ENCODE measurements at regions not wholly inside any gene's neighbourhood (a gene's known extent, or its start where the extent isn't known, plus 50 kb on each side); places are given as distances from the start of the nearest gene placed in this dataset.

- Histone ChIP-seq H3K9me2 (ENCODE audit: low read depth, low read length) (no peaks in the 10 kb centered on the region), H3K36me3 (ENCODE audit: insufficient read depth, low read length) (no peaks in the 10 kb centered on the region), H3K4me1 (ENCODE audit: insufficient read depth, low read length, severe bottlenecking) (no peaks in the 10 kb centered on the region), H3K27me3 (ENCODE audit: insufficient read depth, low read length) (no peaks in the 10 kb centered on the region; the same call in 1 of the 2 replicates), H3K4me2 (ENCODE audit: low read length) (no peak overlapping the region), H3K9me3 (ENCODE audit: low read length) (no peaks in the 10 kb centered on the region), H3K9ac (ENCODE audit: low read length) (no peak overlapping the region), H2AFZ (ENCODE audit: low read length) (no peak overlapping the region), H3K4me3 (ENCODE audit: low read depth, low read length, poor library complexity, severe bottlenecking) (no peak overlapping the region), H3K27ac (ENCODE audit: low read depth, low read length, poor library complexity, severe bottlenecking) (no peak overlapping the region), H4K20me1 (ENCODE audit: insufficient read depth, low read length) (no peaks in the 10 kb centered on the region), H3F3A (ENCODE audit: insufficient read depth, low read length) (no peaks in the 10 kb centered on the region), H3K79me2 (ENCODE audit: insufficient read depth, low read length) (no peaks in the 10 kb centered on the region)
- TF ChIP-seq, protein P1, sequence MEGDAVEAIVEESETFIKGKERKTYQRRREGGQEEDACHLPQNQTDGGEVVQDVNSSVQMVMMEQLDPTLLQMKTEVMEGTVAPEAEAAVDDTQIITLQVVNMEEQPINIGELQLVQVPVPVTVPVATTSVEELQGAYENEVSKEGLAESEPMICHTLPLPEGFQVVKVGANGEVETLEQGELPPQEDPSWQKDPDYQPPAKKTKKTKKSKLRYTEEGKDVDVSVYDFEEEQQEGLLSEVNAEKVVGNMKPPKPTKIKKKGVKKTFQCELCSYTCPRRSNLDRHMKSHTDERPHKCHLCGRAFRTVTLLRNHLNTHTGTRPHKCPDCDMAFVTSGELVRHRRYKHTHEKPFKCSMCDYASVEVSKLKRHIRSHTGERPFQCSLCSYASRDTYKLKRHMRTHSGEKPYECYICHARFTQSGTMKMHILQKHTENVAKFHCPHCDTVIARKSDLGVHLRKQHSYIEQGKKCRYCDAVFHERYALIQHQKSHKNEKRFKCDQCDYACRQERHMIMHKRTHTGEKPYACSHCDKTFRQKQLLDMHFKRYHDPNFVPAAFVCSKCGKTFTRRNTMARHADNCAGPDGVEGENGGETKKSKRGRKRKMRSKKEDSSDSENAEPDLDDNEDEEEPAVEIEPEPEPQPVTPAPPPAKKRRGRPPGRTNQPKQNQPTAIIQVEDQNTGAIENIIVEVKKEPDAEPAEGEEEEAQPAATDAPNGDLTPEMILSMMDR (IDR thresholded peaks at IDR 0.05; ENCODE audit: low read length) = no peak
- no peak for TF ChIP-seq EZH2 (IDR thresholded peaks at IDR 0.05; ENCODE audit: borderline replicate concordance, low read length)
These were observed 193.9 kb downstream of the SEC61B start for GRCh38 chr9:99416007-99416406.

- Histone ChIP-seq H3K4me3 (ENCODE audit: low read depth, low read length, poor library complexity, severe bottlenecking) (no peak overlapping the region), H3K9me2 (ENCODE audit: low read depth, low read length) (no peaks in the 10 kb centered on the region), H3K4me1 (ENCODE audit: insufficient read depth, low read length, severe bottlenecking) (no peaks in the 10 kb centered on the region), H3K79me2 (ENCODE audit: insufficient read depth, low read length) (no peaks in the 10 kb centered on the region), H3K4me2 (ENCODE audit: low read length) (no peak overlapping the region), H3K27ac (ENCODE audit: low read depth, low read length, poor library complexity, severe bottlenecking) (no peak overlapping the region), H3K36me3 (ENCODE audit: insufficient read depth, low read length) (no peaks in the 10 kb centered on the region), H3K27me3 (ENCODE audit: insufficient read depth, low read length) (no peaks in the 10 kb centered on the region), H4K20me1 (ENCODE audit: insufficient read depth, low read length) (no peaks in the 10 kb centered on the region), H3F3A (ENCODE audit: insufficient read depth, low read length) (no peaks in the 10 kb centered on the region), H2AFZ (ENCODE audit: low read length) (no peak overlapping the region), H3K9ac (ENCODE audit: low read length) (no peak overlapping the region), H3K9me3 (ENCODE audit: low read length) (no peaks in the 10 kb centered on the region)
- TF ChIP-seq, protein P1 (IDR thresholded peaks at IDR 0.05; ENCODE audit: low read length) = no peak
These were observed 197.0 kb downstream of the SEC61B start for GRCh38 chr9:99419070-99419469.

GRCh38 chr9:99421369-99421768, 199.3 kb downstream of the SEC61B start:
- H3K36me3 ChIP-seq (ENCODE audit: insufficient read depth, low read length) = no peaks in the 10 kb centered on the region
- H3F3A ChIP-seq (ENCODE audit: insufficient read depth, low read length) = no peaks in the 10 kb centered on the region
- H3K4me2 ChIP-seq (ENCODE audit: low read length) = no peak overlapping the region
- H3K9me2 ChIP-seq (ENCODE audit: low read depth, low read length) = no peaks in the 10 kb centered on the region
- H3K27me3 ChIP-seq (ENCODE audit: insufficient read depth, low read length) = no peaks in the 10 kb centered on the region
- no peak overlapping the region for H3K4me3 ChIP-seq (ENCODE audit: low read depth, low read length, poor library complexity, severe bottlenecking)
- H2AFZ ChIP-seq (ENCODE audit: low read length) = no peak overlapping the region
- H3K79me2 ChIP-seq (ENCODE audit: insufficient read depth, low read length) = no peaks in the 10 kb centered on the region
- no peak overlapping the region for H3K27ac ChIP-seq (ENCODE audit: low read depth, low read length, poor library complexity, severe bottlenecking)
- no peaks in the 10 kb centered on the region for H4K20me1 ChIP-seq (ENCODE audit: insufficient read depth, low read length)
- no peaks in the 10 kb centered on the region for H3K4me1 ChIP-seq (ENCODE audit: insufficient read depth, low read length, severe bottlenecking)
- TF ChIP-seq EZH2 (IDR thresholded peaks at IDR 0.05; ENCODE audit: borderline replicate concordance, low read length) = no peak
- TF ChIP-seq, protein P1 (IDR thresholded peaks at IDR 0.05; ENCODE audit: low read length) = no peak
- no peak overlapping the region for H3K9ac ChIP-seq (ENCODE audit: low read length)
- H3K9me3 ChIP-seq (ENCODE audit: low read length) = no peaks in the 10 kb centered on the region
